ENCODE measurements at regions not wholly inside any gene's neighbourhood (a gene's known extent, or its start where the extent isn't known, plus 50 kb on each side); places are given as distances from the start of the nearest gene placed in this dataset.

- FAIRE-seq, result no peak
Observed at GRCh38 chr2:4265936-4266335, 562.6 kb downstream of the DCDC2C start.

- no peak for FAIRE-seq
Observed at GRCh38 chr2:4269885-4270284, 566.5 kb downstream of the DCDC2C start.

- no peak for FAIRE-seq
Observed at GRCh38 chr2:4272261-4272858, 569.0 kb downstream of the DCDC2C start.

GRCh38 chr2:4278392-4278791 lies 575.0 kb downstream of the DCDC2C start:
- no peak for FAIRE-seq

- no peak for FAIRE-seq
Observed at GRCh38 chr2:4279431-4279830, 576.1 kb downstream of the DCDC2C start.

- FAIRE-seq, result no peak
Observed at GRCh38 chr2:4291430-4291829, 588.1 kb downstream of the DCDC2C start.

- FAIRE-seq, result no peak
Observed at GRCh38 chr2:4295680-4296079, 592.3 kb downstream of the DCDC2C start.

- no peak for FAIRE-seq
Observed at GRCh38 chr2:4300616-4301015, 597.2 kb downstream of the DCDC2C start.

- FAIRE-seq, result no peak
Observed at GRCh38 chr2:4324531-4324930, 621.2 kb downstream of the DCDC2C start.

- FAIRE-seq, result no peak
Observed at GRCh38 chr2:4336864-4337263, 633.5 kb downstream of the DCDC2C start.

GRCh38 chr2:4338345-4338744 lies 635.0 kb downstream of the DCDC2C start:
- no peak for FAIRE-seq

- FAIRE-seq, result no peak
Observed at GRCh38 chr2:4340536-4340935, 637.2 kb downstream of the DCDC2C start.

GRCh38 chr2:4346628-4347027 lies 643.3 kb downstream of the DCDC2C start:
- no peak for FAIRE-seq

- FAIRE-seq, result no peak
Observed at GRCh38 chr2:4353668-4354067, 650.3 kb downstream of the DCDC2C start.

- FAIRE-seq, result no peak
Observed at GRCh38 chr2:4354164-4354563, 650.8 kb downstream of the DCDC2C start.

- no peak for FAIRE-seq
Observed at GRCh38 chr2:4354678-4355077, 651.3 kb downstream of the DCDC2C start.

- peak; percentile 97 for FAIRE-seq
Observed at GRCh38 chr2:4356109-4356508, 652.7 kb downstream of the DCDC2C start.

- no peak for FAIRE-seq
Observed at GRCh38 chr2:4356541-4356940, 653.2 kb downstream of the DCDC2C start.

GRCh38 chr2:4357121-4357520 lies 653.7 kb downstream of the DCDC2C start:
- FAIRE-seq, result peak; percentile 90

GRCh38 chr2:4358837-4359236 lies 655.5 kb downstream of the DCDC2C start:
- no peak for FAIRE-seq

- no peak for FAIRE-seq
Observed at GRCh38 chr2:4368907-4369306, 665.5 kb downstream of the DCDC2C start.

- peak; percentile 99 for FAIRE-seq
Observed at GRCh38 chr2:4369826-4370419, 666.5 kb downstream of the DCDC2C start.

- FAIRE-seq, result no peak
Observed at GRCh38 chr2:4370422-4371090, 667.2 kb downstream of the DCDC2C start.

GRCh38 chr2:4381049-4381448 lies 677.7 kb downstream of the DCDC2C start:
- no peak for FAIRE-seq

Data from endometrium (tissue), 2 donors.